COLO668 (cell line): ENCODE measurements at regions not wholly inside any gene's neighbourhood (a gene's known extent, or its start where the extent isn't known, plus 50 kb on each side); places are given as distances from the start of the nearest gene placed in this dataset.

Experiments used
- DNase-seq: peaks from one replicate; lab custom pipeline; 2025; ENCODE audit not compliant: unreplicated experiment; lab: John Stamatoyannopoulos, UW

DNA sequence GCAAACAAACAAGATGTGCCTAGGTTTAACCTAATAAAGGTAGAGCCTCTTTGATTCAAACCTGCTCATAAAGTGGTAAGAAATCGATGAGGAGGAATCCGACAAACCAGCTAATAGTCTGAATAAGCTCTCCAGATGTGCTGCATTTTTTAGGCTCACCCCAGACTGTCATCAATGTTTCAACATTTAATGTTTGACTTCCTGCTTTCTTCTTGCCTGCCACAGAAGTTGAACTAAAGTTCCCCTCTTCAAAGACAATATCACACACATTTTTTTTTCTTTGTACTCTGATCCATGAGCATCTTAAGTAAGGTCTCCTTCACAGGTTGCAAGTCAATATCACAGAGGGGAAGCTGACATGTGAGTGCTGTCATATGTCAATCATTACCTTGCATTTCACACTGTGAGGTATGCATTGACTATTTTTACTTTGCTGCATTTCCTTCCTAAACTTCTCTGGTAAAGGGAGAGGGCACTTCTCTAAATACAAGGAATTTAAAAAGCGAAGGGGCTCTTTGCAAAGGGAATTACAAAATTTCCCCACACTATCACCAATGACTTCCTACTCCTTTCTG, 172.3 kb upstream of the MCTP2 start:
- no peak for DNase-seq

DNA sequence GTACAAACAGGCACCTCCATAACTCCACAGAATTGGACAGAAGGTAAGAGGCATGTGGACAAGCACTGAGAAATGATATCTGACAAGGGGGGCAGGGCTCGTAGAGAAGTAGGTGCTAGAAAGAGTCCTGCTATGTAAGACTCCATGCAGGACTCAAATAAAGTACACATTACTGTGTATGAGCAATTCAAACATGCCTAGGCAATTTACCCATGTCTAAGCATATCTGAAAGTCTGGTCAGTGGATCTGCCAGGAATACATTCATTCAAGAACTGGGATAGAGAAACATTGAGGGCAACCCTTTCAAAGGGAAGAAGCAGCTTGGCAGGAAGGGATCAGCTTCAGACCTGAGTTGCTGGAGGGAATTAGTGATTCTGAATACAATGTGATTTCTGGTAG, 174.1 kb upstream of the MCTP2 start:
- DNase-seq = no peak

DNA sequence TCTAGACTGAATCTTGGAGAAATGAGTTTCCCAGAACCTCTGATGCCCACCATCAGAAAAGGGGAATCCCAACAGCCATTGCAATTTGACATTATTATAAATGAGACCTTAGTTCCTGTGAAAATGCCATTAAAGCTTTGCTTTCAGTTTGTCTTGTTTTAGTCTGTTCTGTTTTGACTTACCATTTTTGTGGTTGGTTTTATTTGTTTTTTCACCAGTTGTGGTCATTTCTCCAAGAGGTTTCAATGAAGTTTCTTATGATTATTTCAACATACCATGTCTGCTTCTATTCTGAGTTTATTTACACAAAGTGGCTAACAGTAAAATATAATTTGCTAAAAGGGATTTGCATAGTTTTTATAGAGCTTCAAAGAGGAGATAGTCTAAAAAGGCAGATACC, 175.0 kb upstream of the MCTP2 start:
- DNase-seq = no peak

DNA sequence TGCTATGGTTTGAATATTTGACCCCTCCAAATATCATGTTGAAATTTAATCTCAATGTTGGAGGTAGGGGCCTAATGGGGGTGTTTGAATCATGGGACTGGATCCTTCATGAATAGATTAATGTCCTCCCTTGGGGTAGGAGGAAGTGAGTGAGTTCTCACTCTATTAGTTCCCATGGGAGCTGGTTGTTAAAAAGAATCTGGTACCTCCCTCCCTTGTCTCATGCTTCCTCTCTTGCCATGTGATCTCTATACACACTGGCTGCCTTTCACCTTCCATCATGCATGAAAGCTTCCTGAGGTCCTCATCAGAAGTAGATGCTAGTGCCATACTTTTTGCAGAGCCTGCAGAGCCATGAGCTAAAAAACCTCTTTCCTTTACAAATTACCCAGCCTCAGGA, 177.7 kb upstream of the MCTP2 start:
- DNase-seq = no peak

DNA sequence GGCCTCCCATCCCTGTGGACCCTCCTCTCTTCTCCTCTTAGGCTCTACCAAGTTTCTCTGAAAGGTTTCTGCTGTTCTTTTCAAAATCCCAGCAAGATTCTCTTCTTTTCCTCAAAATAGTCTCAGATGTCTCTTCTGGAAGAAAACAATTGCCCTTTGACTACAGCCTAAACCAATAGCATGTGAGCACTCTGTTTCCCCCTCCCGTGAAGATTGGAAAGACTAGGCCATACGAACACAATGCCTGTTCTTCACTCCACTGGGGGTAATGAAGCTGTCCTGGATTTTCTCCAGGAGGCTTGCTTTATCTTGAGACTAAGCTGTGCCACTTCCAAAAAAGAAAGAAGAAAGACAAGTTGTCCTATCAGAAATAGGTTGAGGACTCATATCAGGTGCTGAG, 178.7 kb upstream of the MCTP2 start:
- DNase-seq = no peak

DNA sequence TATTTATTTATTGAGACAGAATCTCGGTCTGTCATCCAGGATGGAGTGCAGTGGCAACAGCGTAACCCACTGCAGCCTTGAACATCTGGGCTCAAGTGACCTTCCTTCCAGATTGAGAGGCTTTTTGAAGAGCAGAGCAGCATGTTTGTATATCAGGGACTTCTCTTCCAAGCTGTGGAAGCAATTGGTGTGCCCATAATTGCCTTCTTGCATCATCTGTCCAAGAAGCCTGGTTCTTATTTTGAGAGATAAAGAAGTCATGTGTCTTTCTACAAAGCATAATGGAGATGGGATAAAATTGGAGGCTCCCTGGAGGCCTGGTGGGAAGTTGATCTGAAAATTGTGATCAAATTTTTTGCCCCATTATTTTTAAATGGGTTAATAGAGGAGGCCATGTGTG, 183.8 kb upstream of the MCTP2 start:
- no peak for DNase-seq

DNA sequence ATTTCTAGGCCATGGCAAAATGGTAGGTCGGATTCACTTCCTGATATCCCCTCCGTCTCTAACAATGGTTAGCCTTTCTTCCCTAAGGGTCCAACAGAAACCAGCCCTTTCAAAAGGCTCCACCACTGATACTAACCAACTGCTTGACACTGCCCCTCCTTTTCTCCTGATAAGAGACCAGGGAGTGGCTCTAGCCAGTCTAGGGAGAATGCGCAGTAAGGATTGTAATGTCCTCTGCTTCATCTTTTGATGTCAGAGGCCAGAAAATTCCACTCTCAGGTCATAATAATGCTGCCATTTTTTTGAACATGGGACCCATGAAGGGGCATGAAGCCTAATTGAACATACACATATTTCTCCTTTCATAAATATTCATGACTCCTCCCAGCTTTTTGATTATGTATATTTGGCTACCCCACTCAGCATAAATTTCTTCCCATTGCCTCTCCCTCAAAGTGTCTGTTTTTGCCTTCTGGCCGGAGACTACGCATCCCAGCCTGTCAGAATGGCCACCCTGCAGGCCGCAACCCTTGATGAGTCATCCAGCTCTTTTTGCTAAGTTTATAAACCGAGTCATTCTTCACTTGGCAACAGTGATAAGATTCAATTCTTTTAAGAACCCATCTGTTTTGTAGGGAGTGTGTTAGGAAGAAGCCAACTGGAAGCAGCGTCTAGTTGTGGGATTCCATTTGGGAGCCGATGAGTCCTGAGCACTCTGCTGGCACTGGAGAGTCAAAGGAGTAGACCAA, 189.0 kb upstream of the MCTP2 start:
- no peak for DNase-seq

DNA sequence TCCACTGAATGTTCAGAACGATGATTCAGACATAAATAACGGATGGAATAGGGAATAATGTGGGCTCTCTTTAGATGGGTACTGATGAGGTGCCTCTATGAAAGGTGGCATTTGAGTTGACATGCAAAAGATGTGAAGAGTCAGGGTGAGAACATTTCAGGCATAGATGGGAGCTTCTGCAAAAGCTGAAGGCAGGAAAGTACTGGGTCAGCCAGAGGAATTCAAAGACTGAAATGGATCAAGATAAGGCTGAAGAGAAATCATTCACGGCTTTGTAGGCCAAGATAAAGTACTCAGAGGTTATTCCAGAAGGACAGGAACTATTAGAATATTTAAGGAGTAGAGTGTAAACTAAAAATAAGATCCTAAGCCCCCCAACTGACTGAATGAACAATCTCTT, 189.6 kb upstream of the MCTP2 start:
- DNase-seq = no peak

DNA sequence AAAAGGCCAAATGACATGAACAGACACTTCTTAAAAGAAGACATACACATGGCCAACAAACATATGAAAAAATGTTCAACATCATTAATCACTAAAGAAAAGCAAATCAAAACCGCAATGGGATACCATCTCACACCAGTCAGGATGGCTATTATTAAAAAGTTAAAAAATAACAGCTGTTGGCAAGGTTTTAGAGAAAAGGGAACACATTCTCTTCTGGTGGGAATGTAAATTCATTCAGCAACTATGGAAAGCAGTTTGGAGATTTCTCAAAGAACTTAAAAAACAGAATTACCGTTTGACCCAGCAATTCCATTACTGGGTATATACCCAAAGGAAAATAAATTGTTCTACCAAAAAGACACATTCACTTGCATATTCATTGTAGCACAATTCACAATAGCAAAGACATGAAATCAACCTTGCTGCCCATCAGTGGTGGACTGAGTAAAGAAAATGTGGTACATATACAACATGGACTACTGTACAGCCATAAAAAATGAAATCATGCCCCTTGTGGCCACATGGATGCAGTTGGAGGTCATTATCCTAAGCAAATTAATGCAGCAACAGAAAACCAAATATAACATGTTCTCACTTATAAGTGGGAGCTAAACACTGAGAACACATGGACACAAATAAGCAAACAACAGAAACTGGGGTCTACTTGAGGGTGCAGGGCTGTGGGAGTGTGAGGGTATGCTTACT, 190.7 kb upstream of the MCTP2 start:
- DNase-seq = no peak

DNA sequence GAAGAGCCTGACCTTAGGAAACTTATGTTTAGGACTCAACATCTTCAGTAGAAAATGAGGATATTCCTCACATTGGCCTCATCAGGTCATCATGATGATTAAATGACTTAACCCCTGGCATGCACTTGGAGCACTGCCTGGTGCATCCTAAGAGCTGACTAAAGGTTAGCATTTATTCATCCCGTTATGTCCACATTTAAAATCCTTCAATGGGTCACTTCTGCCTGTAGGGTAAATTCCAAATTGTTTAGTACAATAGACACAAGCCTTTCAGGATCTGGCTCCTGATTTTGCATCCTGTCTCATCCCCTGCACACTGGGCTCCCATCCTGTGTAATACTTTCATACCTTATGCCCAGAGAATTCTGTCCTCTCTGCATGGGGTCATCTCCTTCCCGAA, 195.2 kb upstream of the MCTP2 start:
- no peak for DNase-seq

DNA sequence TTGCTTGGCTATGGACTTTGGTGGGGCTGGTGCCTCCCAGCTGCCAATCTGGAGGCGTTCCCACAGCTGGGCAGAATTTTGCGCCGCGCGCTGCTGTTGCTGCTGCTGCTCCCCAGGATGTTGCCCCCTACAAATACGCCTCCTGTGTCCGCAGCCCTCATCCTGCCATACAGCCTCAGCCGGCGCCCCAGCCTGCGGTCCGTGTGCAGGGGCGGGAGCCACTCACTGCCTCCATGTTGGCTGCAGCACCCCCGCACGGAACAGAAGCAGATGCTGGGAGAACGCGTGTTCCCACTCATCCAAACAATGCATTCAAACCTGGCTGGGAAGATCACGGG, 197.7 kb upstream of the MCTP2 start:
- no peak for DNase-seq

DNA sequence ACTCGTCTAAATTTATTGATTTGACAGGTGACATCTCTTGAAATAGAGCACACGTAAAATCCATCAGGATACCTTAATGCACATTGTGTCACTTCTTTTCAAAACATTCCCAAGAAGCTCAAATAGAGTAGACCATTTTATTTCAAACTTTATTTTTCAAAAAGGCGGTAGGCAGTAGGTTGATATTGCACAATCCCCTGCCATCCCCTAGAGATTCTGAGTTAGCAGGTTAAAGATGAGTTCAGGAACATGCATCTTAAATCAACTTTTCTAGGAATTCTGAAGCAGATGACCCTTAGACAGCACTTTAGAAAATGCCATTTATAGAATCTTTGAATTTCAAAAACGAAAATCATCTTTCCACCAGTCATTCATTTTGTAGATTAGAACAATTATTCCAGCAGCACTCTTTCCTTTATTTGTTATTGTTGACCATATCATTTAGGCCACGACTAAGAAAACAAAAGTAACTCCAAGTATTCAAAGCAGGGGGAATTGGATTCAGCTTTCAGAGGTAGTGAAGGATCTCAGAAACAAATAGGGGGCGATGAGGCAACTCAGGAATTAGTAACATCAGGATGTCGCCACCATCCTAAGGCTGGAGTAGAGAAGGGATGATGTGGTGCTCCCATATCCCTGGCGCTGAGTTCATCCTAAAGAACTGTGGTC, 198.2 kb upstream of the MCTP2 start:
- no peak for DNase-seq

DNA sequence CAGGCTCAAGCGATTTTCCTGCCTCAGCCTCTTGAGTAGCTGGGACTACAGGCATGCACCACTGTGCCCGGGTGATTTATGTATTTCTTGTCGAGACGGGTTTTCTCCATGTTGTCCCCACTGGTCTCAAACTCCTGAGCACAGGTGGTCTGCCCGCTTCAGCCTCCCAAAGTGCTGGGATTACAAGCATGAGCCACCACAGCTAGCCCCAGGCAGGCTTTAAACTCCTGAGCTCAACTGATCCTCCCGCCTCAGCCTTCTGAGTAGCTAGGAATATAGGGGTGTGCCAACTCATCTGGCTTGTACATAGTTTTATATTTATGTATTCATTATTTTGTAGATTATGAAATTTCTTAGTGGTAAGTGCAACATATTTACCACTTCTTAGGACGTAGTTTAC, 198.8 kb upstream of the MCTP2 start:
- no peak for DNase-seq

DNA sequence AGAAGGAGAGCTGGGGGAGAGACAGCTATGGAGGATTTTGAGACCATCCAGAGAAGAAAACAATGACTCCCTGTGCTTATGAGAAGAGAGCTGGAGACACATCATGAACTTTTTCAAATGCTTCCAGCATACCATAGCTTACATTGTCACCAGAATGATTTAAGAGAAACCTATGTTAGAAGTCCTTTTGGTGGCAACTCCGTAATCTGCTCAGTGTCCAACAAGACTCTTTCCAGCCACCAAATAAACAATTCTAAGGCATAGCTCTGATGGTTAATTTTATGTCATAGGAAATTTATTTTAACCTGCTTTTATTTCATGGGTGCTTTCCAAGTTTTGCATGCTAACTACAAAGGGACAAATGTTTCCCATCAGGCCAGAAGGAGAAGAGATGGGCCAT, 200.3 kb upstream of the MCTP2 start:
- no peak for DNase-seq

DNA sequence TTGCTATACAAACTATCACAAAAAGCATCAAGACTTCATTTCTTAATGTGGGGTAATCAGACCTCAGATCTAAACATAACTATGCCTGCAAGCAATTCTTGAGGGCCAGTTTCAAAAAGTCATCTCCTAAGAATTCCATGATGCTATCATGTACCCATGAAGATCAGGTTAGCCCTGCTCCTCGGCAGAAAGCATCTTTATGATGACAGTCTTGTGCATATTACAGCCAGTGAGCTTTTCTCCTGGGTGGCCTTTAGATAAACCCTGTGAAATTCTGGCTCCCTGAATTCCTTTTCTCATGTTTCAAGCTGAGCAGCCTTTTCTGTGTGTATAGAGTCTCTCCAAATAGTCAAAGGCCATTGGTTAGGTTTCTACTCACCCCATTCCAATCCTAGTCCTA, 201.9 kb upstream of the MCTP2 start:
- no peak for DNase-seq

DNA sequence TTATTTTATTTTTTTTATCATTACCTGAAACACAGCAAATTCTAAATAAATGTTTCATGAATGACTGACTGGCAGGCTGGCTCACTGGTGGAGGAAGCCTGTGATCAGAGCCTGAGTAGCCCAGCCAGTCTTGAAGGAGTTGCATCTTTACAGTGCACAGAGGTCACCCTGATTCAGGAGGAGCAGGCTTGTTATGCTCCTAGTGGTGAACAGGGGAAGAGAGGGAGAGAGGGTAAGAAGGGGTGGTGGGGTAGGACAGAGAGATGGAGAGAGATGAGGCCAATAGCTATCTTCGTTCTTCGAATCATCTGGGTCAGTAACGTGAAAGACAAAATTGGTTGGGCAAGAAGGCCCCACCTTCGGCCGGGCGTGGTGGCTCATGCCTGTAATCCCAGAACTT, 202.6 kb upstream of the MCTP2 start:
- no peak for DNase-seq

DNA sequence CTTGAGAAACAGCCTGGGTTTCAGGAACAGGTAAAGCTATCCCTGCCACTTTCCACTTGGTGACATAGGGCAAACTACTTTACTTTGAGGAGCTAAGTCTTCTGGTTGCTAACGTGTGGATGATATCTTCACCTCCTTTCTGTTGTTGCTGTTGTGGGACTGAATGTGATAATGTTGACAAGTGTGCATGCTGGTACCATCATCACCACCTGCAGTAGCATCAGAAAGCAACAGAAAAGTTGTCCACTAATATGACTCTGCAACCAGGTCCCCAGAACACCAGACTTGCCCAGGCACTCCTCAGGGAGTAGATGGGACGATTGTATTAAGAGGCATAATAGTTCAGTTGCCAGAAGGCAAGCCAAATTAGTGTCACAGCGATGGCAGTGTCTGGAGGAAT, 203.2 kb upstream of the MCTP2 start:
- no peak for DNase-seq

DNA sequence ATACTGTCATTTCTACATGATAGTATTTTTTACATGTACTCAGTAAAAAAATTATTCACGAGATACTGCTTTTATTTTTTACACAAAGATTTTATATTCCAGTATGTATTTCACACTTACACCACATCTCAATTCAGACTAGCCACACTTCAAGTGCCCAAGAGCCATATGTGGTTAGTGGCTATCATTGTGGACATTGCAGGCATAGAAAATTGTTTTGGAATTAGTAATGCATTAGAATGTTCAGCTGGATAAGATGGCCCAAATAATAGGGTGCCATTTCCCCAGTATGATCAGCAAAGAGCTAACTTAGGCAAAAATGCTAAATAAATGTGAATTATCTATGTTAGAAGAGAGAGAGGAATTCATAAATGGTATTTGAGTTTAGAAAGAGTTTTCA, 203.8 kb upstream of the MCTP2 start:
- DNase-seq = no peak

DNA sequence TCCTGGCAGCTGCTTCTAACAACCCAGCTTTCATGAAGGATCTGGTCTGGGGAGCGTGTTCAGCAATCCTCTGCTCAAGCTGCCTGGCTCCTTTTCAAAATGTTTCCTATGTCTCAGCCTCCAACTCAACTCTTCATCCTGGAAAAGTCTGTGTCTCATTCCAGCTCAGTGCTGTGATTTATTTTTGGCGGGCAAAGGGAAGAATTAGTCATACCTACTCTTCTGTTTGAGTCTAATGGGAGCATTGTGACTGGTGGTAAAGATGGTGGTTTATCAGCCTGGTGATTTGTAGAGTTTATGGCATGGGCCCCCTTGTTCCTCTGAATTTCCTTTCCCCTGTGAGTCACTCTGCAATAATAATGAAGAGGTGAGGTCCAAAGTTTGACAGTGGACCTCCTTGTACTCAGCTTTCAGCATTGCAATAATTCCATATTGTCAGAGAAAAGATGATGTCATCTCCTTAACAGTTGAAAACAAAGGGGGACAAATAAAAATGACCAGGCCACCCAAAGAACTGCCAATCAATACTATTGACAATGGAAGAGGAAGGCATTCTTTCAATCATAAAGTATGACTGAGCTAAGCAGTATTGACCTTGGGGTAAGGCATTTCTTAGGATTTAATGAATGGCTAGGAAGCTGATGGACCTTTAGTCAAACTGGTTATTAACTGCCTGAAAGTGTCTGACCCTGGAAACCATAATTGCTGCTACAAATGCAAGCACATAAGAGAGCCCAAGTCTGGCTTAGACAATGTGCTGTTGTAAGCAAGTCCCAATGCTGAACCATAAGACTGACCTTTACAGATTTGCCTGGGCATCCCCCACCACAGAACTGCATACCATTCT, 204.7 kb upstream of the MCTP2 start:
- no peak for DNase-seq

DNA sequence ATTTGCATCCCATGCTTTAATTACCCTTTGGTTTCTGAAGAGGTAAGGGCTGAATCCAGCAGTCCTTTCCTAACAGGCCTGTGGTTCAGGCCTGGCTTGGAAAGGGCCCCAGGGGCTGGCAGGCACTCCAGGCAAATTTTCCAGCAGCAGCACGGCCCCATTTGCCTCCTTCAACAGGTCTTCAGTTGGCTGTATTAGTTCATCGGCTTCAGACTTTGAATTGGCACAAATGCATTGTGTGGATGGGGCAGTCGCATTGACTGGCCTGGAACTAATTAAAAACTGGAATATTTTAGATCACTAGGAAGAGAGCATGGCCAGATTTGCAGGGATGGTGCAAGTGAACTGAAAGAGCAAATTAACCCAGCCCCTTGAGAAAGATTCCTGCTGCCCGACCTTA, 207.8 kb upstream of the MCTP2 start:
- DNase-seq = no peak

DNA sequence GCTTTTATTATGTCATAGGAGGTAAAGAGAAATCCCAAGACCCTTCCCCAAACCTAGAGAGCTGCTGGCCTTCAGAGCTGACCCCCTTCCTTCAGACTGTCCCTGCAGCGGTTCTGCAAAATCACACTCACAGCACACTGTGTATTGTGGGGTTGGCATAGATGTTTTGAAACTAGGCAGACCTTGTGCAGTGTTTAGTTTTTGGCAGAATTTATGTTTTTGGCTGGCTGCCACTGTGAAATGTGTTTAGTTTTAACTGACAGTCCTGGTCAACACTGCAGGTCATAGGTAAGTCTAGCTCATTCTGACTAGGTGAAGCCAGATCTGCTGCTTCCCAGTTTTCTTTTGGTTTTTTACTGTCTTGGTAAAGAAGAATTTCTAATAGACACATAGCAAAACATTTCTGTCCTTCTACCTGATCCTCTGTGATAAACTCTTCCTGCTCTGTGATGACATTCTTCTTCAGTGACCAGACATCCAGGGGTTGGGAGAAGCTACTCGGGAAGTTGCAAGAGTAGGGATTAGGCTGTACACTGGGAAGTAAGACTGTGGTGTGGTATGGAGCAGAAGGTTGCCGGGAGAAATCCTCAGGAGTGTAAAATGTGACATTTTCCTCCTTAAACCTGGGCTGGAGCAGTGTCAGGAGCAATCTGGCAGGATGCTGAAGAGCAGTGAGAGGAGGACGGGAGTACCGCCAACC, 209.6 kb upstream of the MCTP2 start:
- DNase-seq = no peak
